ENCODE measurements at regions not wholly inside any gene's neighbourhood (a gene's known extent, or its start where the extent isn't known, plus 50 kb on each side); places are given as distances from the start of the nearest gene placed in this dataset.
A peak's percentile ranks its signal among the peaks of the same experiment; 100 is the strongest.

GRCh38 chr12:39081910-39082309 is 176.5 kb upstream of the CPNE8 start:
- POLR2A ChIA-PET (ENCODE audit: partially characterized antibody): no interaction called here
- Histone ChIP-seq H3K14ac (ENCODE audit: insufficient read length) (no peak overlapping the region), H3K23me2 (ENCODE audit: low read depth, low read length) (no peaks in the 10 kb centered on the region; the same call in 1 of the 2 replicates), H3K4me1 (replicated peaks in 1 of 4; ENCODE audit: control insufficient read depth in 3 of 4, insufficient read depth in 4 of 4, low read length in 3 of 4) (no peaks in the 10 kb centered on the region), H3K36me3 (ENCODE audit: control insufficient read depth in 2 of 4, insufficient read depth in 4 of 4, low read length in 3 of 4) (no peaks in the 10 kb centered on the region), H3K56ac (replicated peaks; ENCODE audit: insufficient read length, low read depth, low read length) (no peak overlapping the region), H3K4ac (replicated peaks; ENCODE audit: insufficient read length, low read depth, low read length) (no peak overlapping the region), H3K79me2 (ENCODE audit: control insufficient read depth in 1 of 2, insufficient read depth in 2 of 2, low read length in 2 of 2) (no peaks in the 10 kb centered on the region), H3K9me3 (ENCODE audit: insufficient read depth in 2 of 2, low read depth in 1 of 2, low read length in 1 of 2) (no peaks in the 10 kb centered on the region), H3K4me3 (ENCODE audit: extremely low read depth in 1 of 4, insufficient read depth in 2 of 4, low read depth in 3 of 4, low read length in 4 of 4) (no peak overlapping the region), H4K8ac (ENCODE audit: extremely low read depth, insufficient read depth, low read length) (no peak overlapping the region), H3K9ac (replicated peaks in 1 of 4; ENCODE audit: extremely low read depth in 1 of 4, low read depth in 3 of 4, low read length in 3 of 4) (no peak overlapping the region), H4K20me1 (replicated peaks in 1 of 2; ENCODE audit: control insufficient read depth in 1 of 2, insufficient read depth in 2 of 2, low read length in 2 of 2) (no peaks in the 10 kb centered on the region), H2BK15ac (ENCODE audit: low read length) (no peak overlapping the region), H2BK5ac (ENCODE audit: low read depth, low read length) (no peak overlapping the region), H3K27me3 (replicated peaks in 1 of 4; ENCODE audit: control insufficient read depth in 3 of 4, extremely low read depth in 1 of 4, insufficient read depth in 3 of 4, low read length in 3 of 4) (no peaks in the 10 kb centered on the region), H3K27ac (ENCODE audit: low read depth, low read length) (no peak overlapping the region), H4K5ac (ENCODE audit: insufficient read length, low read depth, low read length) (no peak overlapping the region), H2BK20ac (ENCODE audit: low read length) (no peak overlapping the region), H3K23ac (ENCODE audit: insufficient read length) (no peak overlapping the region), H2AFZ (ENCODE audit: low read length) (peak overlapping the region; percentile 76; the same call in 1 of the 2 replicates), H3K79me1 (ENCODE audit: low read depth, low read length) (no peaks in the 10 kb centered on the region), H3K18ac (ENCODE audit: extremely low read depth, low read length) (no peak overlapping the region), H2BK120ac (replicated peaks; ENCODE audit: low read depth, low read length) (no peak overlapping the region), H2BK12ac (ENCODE audit: low read depth, low read length) (no peak overlapping the region), H4K91ac (replicated peaks; ENCODE audit: insufficient read length, low read length) (no peak overlapping the region), H3K4me2 (ENCODE audit: insufficient read depth in 1 of 2, low read depth in 2 of 2, low read length in 2 of 2) (no peak overlapping the region), H2AK5ac (ENCODE audit: low read depth, low read length) (no peak overlapping the region)
- DNase-seq (ENCODE audit: low read depth in 1 of 2, low spot score in 2 of 2): no peak
- FAIRE-seq: no peak
- no peak for TF ChIP-seq HDAC2 (IDR thresholded peaks at IDR 0.05; ENCODE audit: borderline replicate concordance in 1 of 2, low read depth in 2 of 2, low read length in 2 of 2)
- TF ChIP-seq SP4 (IDR thresholded peaks at IDR 0.05; ENCODE audit: low read length): no peak
- TF ChIP-seq RBBP5 (IDR thresholded peaks at IDR 0.05; ENCODE audit: borderline replicate concordance, low read depth, low read length): no peak
- no peak for TF ChIP-seq EZH2 (IDR thresholded peaks at IDR 0.05; ENCODE audit: low read depth, low read length, severe bottlenecking)
- TF ChIP-seq ATF2 (IDR thresholded peaks at IDR 0.05; ENCODE audit: low read length): no peak
- no peak for TF ChIP-seq EGR1 (IDR thresholded peaks at IDR 0.05; ENCODE audit: borderline replicate concordance, low read depth, low read length)
- WGBS, 2 experiments (ENCODE audit: extremely low coverage in 1 of 2, insufficient coverage in 1 of 2, insufficient read length in 1 of 2, insufficient replicate concordance in 2 of 2, low coverage in 1 of 2, low lambda C conversion rate in 2 of 2, missing lambda C conversion rate in 1 of 2): 87% methylated on average over 1 of the region's 1 CpG; no CpG with 5 or more reads in 1 of the 2 experiments
- CTCF ChIA-PET (ENCODE audit: partially characterized antibody): interaction anchor here (0.6 to 1.5 kb wide), 3 partner anchors 14 to 158 kb away, joined by 3 read pairs; no protein-coding TSS in a partner anchor
